ENCODE measurements at regions not wholly inside any gene's neighbourhood (a gene's known extent, or its start where the extent isn't known, plus 50 kb on each side); places are given as distances from the start of the nearest gene placed in this dataset.
"Not testable (repeated sequence)": the region's sequence is repeated elsewhere in the genome, so short reads cannot be mapped to it uniquely, and the experiment has no call there.

GRCh38 chr18:53918091-53918490, 306.4 kb downstream of the MBD2 start:
- DNase-seq: no peak

- no peak for DNase-seq
These were observed 313.3 kb downstream of the MBD2 start for GRCh38 chr18:53911200-53911599.

GRCh38 chr18:53909668-53910067, 314.8 kb downstream of the MBD2 start:
- DNase-seq: peak; percentile 6 to 19

GRCh38 chr18:53907921-53908320, 316.5 kb downstream of the MBD2 start:
- DNase-seq: no peak

- DNase-seq: no peak
These were observed 317.8 kb downstream of the MBD2 start for GRCh38 chr18:53906681-53907080.

GRCh38 chr18:53894675-53895442, 329.6 kb downstream of the MBD2 start:
- no peak for DNase-seq

GRCh38 chr18:53887447-53887846, 337.0 kb downstream of the MBD2 start:
- no peak for DNase-seq

- no peak for DNase-seq
These were observed 338.4 kb downstream of the MBD2 start for GRCh38 chr18:53886058-53886457.

GRCh38 chr18:53883771-53884170, 340.7 kb downstream of the MBD2 start:
- no peak for DNase-seq

- DNase-seq: no peak
These were observed 350.4 kb downstream of the MBD2 start for GRCh38 chr18:53874103-53874502.

GRCh38 chr18:53864770-53865169, 359.7 kb downstream of the MBD2 start:
- DNase-seq: no peak

GRCh38 chr18:53862921-53863320, 361.5 kb downstream of the MBD2 start:
- DNase-seq: no peak

- DNase-seq: no peak
These were observed 363.3 kb downstream of the MBD2 start for GRCh38 chr18:53861185-53861584.

- no peak for DNase-seq
These were observed 364.7 kb downstream of the MBD2 start for GRCh38 chr18:53859764-53860163.

GRCh38 chr18:53850902-53851301, 373.6 kb downstream of the MBD2 start:
- no peak for DNase-seq

- no peak for DNase-seq
These were observed 380.7 kb downstream of the MBD2 start for GRCh38 chr18:53843763-53844162.

- DNase-seq: no peak
These were observed 381.2 kb downstream of the MBD2 start for GRCh38 chr18:53843113-53843760.

GRCh38 chr18:53838746-53839145, 385.7 kb downstream of the MBD2 start:
- no peak for DNase-seq

- DNase-seq: not testable (repeated sequence)
These were observed 403.3 kb downstream of the MBD2 start for GRCh38 chr18:53821141-53821540.

GRCh38 chr18:53819671-53820070, 404.8 kb downstream of the MBD2 start:
- DNase-seq: no peak

- DNase-seq: no peak
These were observed 405.3 kb downstream of the MBD2 start for GRCh38 chr18:53819174-53819573.

- no peak for DNase-seq
These were observed 406.2 kb downstream of the MBD2 start for GRCh38 chr18:53817976-53818950.

- no peak for DNase-seq
These were observed 424.3 kb downstream of the MBD2 start for GRCh38 chr18:53800171-53800570.

Measured in SHP77 (cell line).